Activated CD4-positive, alpha-beta T cell treated with anti-CD3 and anti-CD28 coated beads for 36 hours (primary cell): ENCODE measurements at regions not wholly inside any gene's neighbourhood (a gene's known extent, or its start where the extent isn't known, plus 50 kb on each side); places are given as distances from the start of the nearest gene placed in this dataset.

Source experiments
- ATAC-seq: fragments of 200-7000 bp; cut with Tn5 transposase; one replicate; pipeline ENCODE4 v1.10.0; 2021; ENCODE audit warnings: mild to moderate bottlenecking, moderate library complexity
- CTCF ChIA-PET: fragments of 350-600 bp; sonication (Branson Sonifier 250); formaldehyde crosslinking; loops from one replicate; lab custom pipeline; 2021; ENCODE audit warnings: antibody characterized with exemption; lab: Charles Lee
- POLR2A ChIA-PET: fragments of 350-600 bp; sonication (Branson Sonifier 250); formaldehyde crosslinking; loops from one replicate; lab custom pipeline; 2021; ENCODE audit warnings: antibody characterized with exemption, inconsistent platforms; lab: Charles Lee
- DNase-seq: peaks from one replicate; pipeline ENCODE4 v3.0.0-alpha.2; 2020
- H3K27ac Mint-ChIP-seq: one replicate; pipeline ENCODE4 v1.8.0; 2021; ENCODE audit warnings: mixed read lengths
- H3K27me3 Mint-ChIP-seq: one replicate; pipeline ENCODE4 v1.8.0; 2021; ENCODE audit warnings: mixed read lengths
- H3K36me3 Mint-ChIP-seq: one replicate; pipeline ENCODE4 v1.8.0; 2021; ENCODE audit warnings: low read depth, mixed read lengths
- H3K4me1 Mint-ChIP-seq: one replicate; pipeline ENCODE4 v1.8.0; 2021; ENCODE audit warnings: mixed read lengths
- H3K4me3 Mint-ChIP-seq: one replicate; pipeline ENCODE4 v1.8.0; 2021; ENCODE audit warnings: mild to moderate bottlenecking, moderate library complexity, mixed read lengths
- H3K9me3 Mint-ChIP-seq: one replicate; pipeline ENCODE4 v1.8.0; 2021; ENCODE audit warnings: low read depth, mixed read lengths
- intact Hi-C, 2 experiments: fragments of 100-400 bp; cut with DNase I in 1 of 2; cut with micrococcal nuclease in 1 of 2; formaldehyde crosslinking; loops; one replicate each; pipeline versions ENCODE4 v1.14.2 to v1.15.1; 2022 to 2024; cut with DNase I, micrococcal nuclease

- Mint-ChIP-seq H3K9me3 (no peaks in the 10 kb centered on the region), H3K4me1 (no peaks in the 10 kb centered on the region), H3K27ac (no peak overlapping the region), H3K36me3 (no peaks in the 10 kb centered on the region), H3K27me3 (no peaks in the 10 kb centered on the region), H3K4me3 (no peak overlapping the region)
- ATAC-seq (no peak), DNase-seq (no peak)
- POLR2A ChIA-PET, result no interaction called here
- intact Hi-C loops, result no loop called here
- CTCF ChIA-PET, result no interaction called here
Measured at GRCh38 chr14:98647754-98648153, 624.2 kb downstream of the BCL11B start.

- Mint-ChIP-seq H3K36me3 (no peaks in the 10 kb centered on the region), H3K4me1 (no peaks in the 10 kb centered on the region), H3K9me3 (peaks cover 6% of the 10 kb centered on the region), H3K27me3 (no peaks in the 10 kb centered on the region), H3K4me3 (no peak overlapping the region), H3K27ac (no peak overlapping the region)
- no peak for ATAC-seq
- DNase-seq, result no peak
- POLR2A ChIA-PET, result no interaction called here
- intact Hi-C loops, result no loop called here
- CTCF ChIA-PET, result no interaction called here
Measured at GRCh38 chr14:98651037-98651436, 621.0 kb downstream of the BCL11B start.

GRCh38 chr14:98665007-98665406 lies 607.0 kb downstream of the BCL11B start:
- Mint-ChIP-seq H3K27ac (no peak overlapping the region), H3K9me3 (no peaks in the 10 kb centered on the region), H3K4me1 (peaks cover 4% of the 10 kb centered on the region), H3K27me3 (no peaks in the 10 kb centered on the region), H3K36me3 (no peaks in the 10 kb centered on the region), H3K4me3 (no peak overlapping the region)
- ChIA-PET CTCF (no interaction called here), POLR2A (no interaction called here)
- intact Hi-C loops, result no loop called here
- ATAC-seq, result no peak
- no peak for DNase-seq

GRCh38 chr14:98666545-98666944 lies 605.5 kb downstream of the BCL11B start:
- Mint-ChIP-seq H3K27me3 (no peaks in the 10 kb centered on the region), H3K9me3 (no peaks in the 10 kb centered on the region)

GRCh38 chr14:98682033-98682432 lies 590.0 kb downstream of the BCL11B start:
- Mint-ChIP-seq H3K4me1 (no peaks in the 10 kb centered on the region), H3K27me3 (no peaks in the 10 kb centered on the region), H3K27ac (no peak overlapping the region), H3K4me3 (no peak overlapping the region), H3K9me3 (peaks cover 2% of the 10 kb centered on the region), H3K36me3 (peaks cover 2% of the 10 kb centered on the region)
- CTCF ChIA-PET, result no interaction called here
- ATAC-seq, result no peak
- DNase-seq, result no peak
- intact Hi-C loops, result no loop called here
- POLR2A ChIA-PET, result no interaction called here

More at GRCh38 chr14:98666545-98666944, 605.5 kb downstream of the BCL11B start:
- ChIA-PET CTCF (interaction anchor here (0.5 to 0.6 kb wide), 2 partner anchors 35 to 655 kb away, joined by 3 read pairs; no protein-coding TSS in a partner anchor), POLR2A (no interaction called here)
- Mint-ChIP-seq H3K27ac (no peak overlapping the region), H3K36me3 (no peaks in the 10 kb centered on the region), H3K4me3 (no peak overlapping the region), H3K4me1 (peaks cover 4% of the 10 kb centered on the region)
- intact Hi-C loops, result no loop called here
- DNase-seq (no peak), ATAC-seq (no peak)

- POLR2A ChIA-PET, result no interaction called here
- no peak for DNase-seq
- Mint-ChIP-seq H3K36me3 (peaks cover 2% of the 10 kb centered on the region), H3K27me3 (no peaks in the 10 kb centered on the region), H3K4me1 (no peaks in the 10 kb centered on the region), H3K27ac (no peak overlapping the region), H3K4me3 (no peak overlapping the region), H3K9me3 (peaks cover 2% of the 10 kb centered on the region)
- no peak for ATAC-seq
- CTCF ChIA-PET, result no interaction called here
- intact Hi-C loops, result no loop called here
Measured at GRCh38 chr14:98682726-98683125, 589.3 kb downstream of the BCL11B start.

DNA sequence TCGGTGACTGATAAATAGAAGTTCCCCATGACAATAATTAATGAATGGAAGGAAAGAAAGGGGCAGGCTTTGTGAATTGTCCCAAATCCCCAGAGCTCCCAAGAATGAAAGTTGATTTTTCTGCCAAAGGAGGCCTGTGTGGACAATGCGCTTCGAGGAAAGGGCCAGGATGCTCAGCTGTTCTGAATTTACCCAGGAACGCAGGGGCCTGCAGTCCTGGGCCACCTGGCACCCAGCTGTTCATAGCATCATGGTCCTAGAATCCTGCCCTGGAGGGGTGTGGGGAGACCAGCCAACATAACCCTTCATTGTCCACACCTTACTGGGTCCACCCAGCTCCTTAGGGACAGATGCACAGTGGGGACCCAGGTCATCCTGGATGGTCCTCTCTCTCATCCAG lies 587.5 kb downstream of the BCL11B start:
- H3K4me1 Mint-ChIP-seq, result no peaks in the 10 kb centered on the region
- ATAC-seq, result no peak
- ChIA-PET POLR2A (no interaction called here), CTCF (no interaction called here)
- H3K27me3 Mint-ChIP-seq, result no peaks in the 10 kb centered on the region
- no peaks in the 10 kb centered on the region for H3K36me3 Mint-ChIP-seq
- intact Hi-C loops, result no loop called here
- DNase-seq, result no peak
- H3K27ac Mint-ChIP-seq, result no peak overlapping the region
- no peaks in the 10 kb centered on the region for H3K9me3 Mint-ChIP-seq
- no peak overlapping the region for H3K4me3 Mint-ChIP-seq

DNA sequence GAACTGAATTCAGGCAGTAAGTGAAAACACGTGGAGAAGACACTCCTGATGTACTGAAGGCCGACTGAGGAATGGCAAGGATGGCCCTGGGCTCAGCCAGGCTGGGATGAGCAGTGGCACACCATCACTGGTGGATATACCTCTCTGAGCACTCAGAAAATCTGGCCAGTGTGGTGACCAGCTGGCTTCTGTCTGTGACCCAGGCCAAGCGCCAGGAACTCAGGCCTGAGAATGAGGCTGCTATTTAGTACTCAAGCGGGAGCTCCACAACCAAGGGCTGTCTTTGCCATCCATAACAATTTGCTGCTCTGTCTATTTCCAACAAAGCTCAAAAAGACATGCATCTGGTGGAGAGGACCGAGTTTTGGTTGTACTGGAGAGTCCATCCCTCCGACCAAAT lies 586.3 kb downstream of the BCL11B start:
- no peaks in the 10 kb centered on the region for H3K36me3 Mint-ChIP-seq
- CTCF ChIA-PET, result no interaction called here
- intact Hi-C loops, result no loop called here
- H3K4me1 Mint-ChIP-seq, result no peaks in the 10 kb centered on the region
- POLR2A ChIA-PET, result no interaction called here
- no peaks in the 10 kb centered on the region for H3K27me3 Mint-ChIP-seq
- no peak overlapping the region for H3K4me3 Mint-ChIP-seq
- H3K9me3 Mint-ChIP-seq, result no peaks in the 10 kb centered on the region
- ATAC-seq (no peak), DNase-seq (no peak)
- H3K27ac Mint-ChIP-seq, result no peak overlapping the region

DNA sequence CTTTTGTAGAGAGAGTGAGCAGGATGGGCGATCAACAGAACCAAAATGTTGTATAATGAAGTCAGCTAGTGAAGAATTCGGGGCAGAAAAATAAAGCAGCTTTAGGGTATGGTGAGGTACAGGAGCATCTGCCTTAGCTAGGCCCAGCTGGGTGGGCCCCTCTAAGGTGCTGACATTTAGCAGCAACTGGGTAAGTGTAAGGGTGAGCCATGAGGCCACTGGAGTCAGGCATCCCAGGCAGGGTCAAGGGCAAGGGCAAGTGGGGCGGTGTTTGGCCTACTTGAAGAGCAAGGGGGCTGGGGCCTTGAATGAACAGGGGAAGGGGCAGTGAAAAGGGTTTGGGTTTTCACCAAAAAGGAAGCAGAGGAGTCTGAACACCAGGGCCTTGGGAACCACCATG lies 583.6 kb downstream of the BCL11B start:
- Mint-ChIP-seq H3K27ac (no peak overlapping the region), H3K4me3 (no peak overlapping the region), H3K4me1 (peaks cover 4% of the 10 kb centered on the region), H3K36me3 (no peaks in the 10 kb centered on the region), H3K27me3 (no peaks in the 10 kb centered on the region), H3K9me3 (no peaks in the 10 kb centered on the region)
- intact Hi-C loops, result no loop called here
- ATAC-seq, result no peak
- ChIA-PET CTCF (no interaction called here), POLR2A (no interaction called here)
- DNase-seq, result no peak

GRCh38 chr14:98689951-98690350 lies 582.0 kb downstream of the BCL11B start:
- Mint-ChIP-seq H3K4me3 (no peak overlapping the region), H3K9me3 (no peaks in the 10 kb centered on the region), H3K27ac (no peak overlapping the region), H3K36me3 (no peaks in the 10 kb centered on the region), H3K27me3 (no peaks in the 10 kb centered on the region), H3K4me1 (peaks cover 8% of the 10 kb centered on the region)
- POLR2A ChIA-PET, result no interaction called here
- DNase-seq (no peak), ATAC-seq (no peak)
- CTCF ChIA-PET, result no interaction called here
- intact Hi-C loops, result loop anchor here in 1 of 2 experiments (10.0 kb wide), 1 partner anchor 455 kb away; no protein-coding TSS in a partner anchor

DNA sequence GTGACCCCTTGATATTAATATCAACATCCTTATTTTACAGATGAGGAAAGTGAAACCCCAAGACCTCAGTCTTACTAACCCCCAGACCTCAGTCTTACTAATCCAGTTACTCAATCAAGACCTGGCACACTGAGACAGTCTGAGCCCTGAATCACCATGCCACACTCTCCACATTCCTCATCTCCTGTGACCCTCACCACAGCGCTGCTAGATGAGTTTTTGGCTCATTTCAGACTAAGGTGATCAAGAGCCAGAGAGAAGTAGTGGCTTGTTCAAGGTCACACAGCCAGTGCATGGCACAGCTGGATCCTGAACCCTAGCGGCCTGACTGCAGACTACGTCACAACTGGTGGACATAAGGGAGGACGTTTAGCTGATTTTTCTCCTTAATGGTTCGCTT lies 579.2 kb downstream of the BCL11B start:
- Mint-ChIP-seq H3K36me3 (peaks cover 8% of the 10 kb centered on the region), H3K4me1 (peaks cover 12% of the 10 kb centered on the region), H3K4me3 (no peak overlapping the region), H3K27me3 (no peaks in the 10 kb centered on the region), H3K27ac (no peak overlapping the region), H3K9me3 (peaks cover 13% of the 10 kb centered on the region)
- CTCF ChIA-PET, result interaction anchor here (0.6 to 0.8 kb wide), 2 partner anchors 101 to 106 kb away, joined by 3 read pairs; no protein-coding TSS in a partner anchor
- DNase-seq (peak; percentile 62), ATAC-seq (peak; percentile 95)
- POLR2A ChIA-PET, result no interaction called here
- intact Hi-C loops, result loop anchor here in 1 of 2 experiments (10.0 kb wide), 1 partner anchor 458 kb away; no protein-coding TSS in a partner anchor

DNA sequence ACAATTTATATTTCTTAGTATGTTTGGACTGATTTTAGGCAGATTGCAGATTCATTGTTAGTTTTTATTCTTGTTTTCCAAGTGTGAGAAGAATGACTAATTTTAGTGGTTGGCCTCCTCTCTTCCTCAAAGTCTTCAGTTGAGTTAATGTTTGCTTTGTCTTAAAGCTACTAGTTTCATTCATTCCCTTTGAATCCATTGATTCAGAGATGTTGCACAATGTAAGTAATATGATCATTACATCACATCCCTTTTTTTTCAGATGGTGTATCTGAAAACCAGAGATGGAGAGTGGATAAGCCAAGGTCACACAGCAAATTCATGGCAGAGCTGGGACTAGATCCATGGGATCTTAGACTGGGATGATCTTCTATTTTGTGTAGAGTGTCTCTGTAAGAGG lies 577.5 kb downstream of the BCL11B start:
- CTCF ChIA-PET, result interaction anchor here (1.4 kb wide), 1 partner anchor 11 kb away, joined by 3 read pairs; no protein-coding TSS in a partner anchor
- Mint-ChIP-seq H3K36me3 (peaks cover 8% of the 10 kb centered on the region), H3K4me1 (peaks cover 12% of the 10 kb centered on the region), H3K9me3 (peaks cover 13% of the 10 kb centered on the region), H3K4me3 (no peak overlapping the region), H3K27ac (no peak overlapping the region), H3K27me3 (no peaks in the 10 kb centered on the region)
- no peak for ATAC-seq
- intact Hi-C loops, result loop anchor here in 1 of 2 experiments (10.0 kb wide), 1 partner anchor 460 kb away; no protein-coding TSS in a partner anchor
- POLR2A ChIA-PET, result no interaction called here
- DNase-seq, result no peak
